ENCODE measurements at regions not wholly inside any gene's neighbourhood (a gene's known extent, or its start where the extent isn't known, plus 50 kb on each side); places are given as distances from the start of the nearest gene placed in this dataset.

GRCh38 chr3:6807967-6808588, 52.8 kb upstream of the GRM7 start:
- no peak for DNase-seq
- TF ChIP-seq CTCF (IDR thresholded peaks at IDR 0.05; ENCODE audit: low read depth, low read length): no peak
- no peaks in the 10 kb centered on the region for H3K36me3 ChIP-seq
- no peaks in the 10 kb centered on the region for H3K9me3 ChIP-seq
- no peak overlapping the region for H3K4me3 ChIP-seq (ENCODE audit: low read depth, low read length)
- no peaks in the 10 kb centered on the region for H3K27me3 ChIP-seq
- no peaks in the 10 kb centered on the region for H3K4me1 ChIP-seq

GRCh38 chr3:6809349-6809748, 51.6 kb upstream of the GRM7 start:
- Histone ChIP-seq H3K36me3 (no peaks in the 10 kb centered on the region), H3K4me3 (ENCODE audit: low read depth, low read length) (no peak overlapping the region), H3K9me3 (no peaks in the 10 kb centered on the region), H3K27me3 (no peaks in the 10 kb centered on the region), H3K4me1 (no peaks in the 10 kb centered on the region)
- no peak for DNase-seq
- no peak for TF ChIP-seq CTCF (IDR thresholded peaks at IDR 0.05; ENCODE audit: low read depth, low read length)
